ENCODE measurements at regions not wholly inside any gene's neighbourhood (a gene's known extent, or its start where the extent isn't known, plus 50 kb on each side); places are given as distances from the start of the nearest gene placed in this dataset.

DNA sequence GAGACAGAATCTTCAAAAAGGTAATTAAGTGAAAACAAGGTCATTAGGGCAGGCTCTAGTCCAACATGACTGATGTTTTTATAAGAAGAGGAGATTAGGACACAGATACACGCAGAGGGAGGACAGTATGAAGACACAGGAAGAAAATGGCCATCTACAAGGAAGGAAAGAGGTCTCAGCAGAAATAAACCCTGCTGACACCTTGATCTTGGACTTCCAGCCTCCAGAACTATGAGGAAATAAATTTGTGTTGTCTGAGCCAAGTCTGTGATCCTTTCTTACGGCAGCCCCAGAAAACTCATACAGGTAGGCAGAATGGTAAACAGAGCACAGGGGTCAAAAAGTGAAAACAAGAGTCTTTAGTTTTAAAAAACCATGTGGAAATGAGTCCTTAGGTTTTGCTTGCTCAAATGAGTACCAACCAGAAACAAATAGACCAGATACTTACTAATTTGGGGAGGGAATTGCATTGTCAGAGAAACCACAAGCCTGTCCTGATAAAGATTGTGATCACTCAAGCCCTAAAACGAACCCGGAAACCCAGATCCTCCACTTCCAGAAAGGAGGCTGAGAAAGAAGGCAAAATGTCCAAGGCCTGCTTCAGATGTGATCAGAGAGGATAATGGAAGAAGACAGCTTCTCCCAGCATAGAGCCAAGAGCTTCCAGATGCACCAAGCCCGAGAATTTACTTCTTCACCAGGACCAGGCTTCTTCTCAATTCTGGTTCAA, 93.9 kb downstream of the DUSP6 start:
- TF ChIP-seq, protein P1, sequence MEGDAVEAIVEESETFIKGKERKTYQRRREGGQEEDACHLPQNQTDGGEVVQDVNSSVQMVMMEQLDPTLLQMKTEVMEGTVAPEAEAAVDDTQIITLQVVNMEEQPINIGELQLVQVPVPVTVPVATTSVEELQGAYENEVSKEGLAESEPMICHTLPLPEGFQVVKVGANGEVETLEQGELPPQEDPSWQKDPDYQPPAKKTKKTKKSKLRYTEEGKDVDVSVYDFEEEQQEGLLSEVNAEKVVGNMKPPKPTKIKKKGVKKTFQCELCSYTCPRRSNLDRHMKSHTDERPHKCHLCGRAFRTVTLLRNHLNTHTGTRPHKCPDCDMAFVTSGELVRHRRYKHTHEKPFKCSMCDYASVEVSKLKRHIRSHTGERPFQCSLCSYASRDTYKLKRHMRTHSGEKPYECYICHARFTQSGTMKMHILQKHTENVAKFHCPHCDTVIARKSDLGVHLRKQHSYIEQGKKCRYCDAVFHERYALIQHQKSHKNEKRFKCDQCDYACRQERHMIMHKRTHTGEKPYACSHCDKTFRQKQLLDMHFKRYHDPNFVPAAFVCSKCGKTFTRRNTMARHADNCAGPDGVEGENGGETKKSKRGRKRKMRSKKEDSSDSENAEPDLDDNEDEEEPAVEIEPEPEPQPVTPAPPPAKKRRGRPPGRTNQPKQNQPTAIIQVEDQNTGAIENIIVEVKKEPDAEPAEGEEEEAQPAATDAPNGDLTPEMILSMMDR (IDR thresholded peaks at IDR 0.05): no peak
- no peak for TF ChIP-seq POLR2A (IDR thresholded peaks at IDR 0.05)

All from lower leg skin (tissue), 3 donors.